ENCODE measurements at regions not wholly inside any gene's neighbourhood (a gene's known extent, or its start where the extent isn't known, plus 50 kb on each side); places are given as distances from the start of the nearest gene placed in this dataset.

GRCh38 chr17:36661047-36661666, 59.8 kb downstream of the MRM1 start:
- DNase-seq: no peak

GRCh38 chr17:36661688-36662087, 60.3 kb downstream of the MRM1 start:
- DNase-seq: no peak

- no peak for DNase-seq
These were observed 64.0 kb downstream of the MRM1 start for GRCh38 chr17:36665417-36665816.

GRCh38 chr17:36667922-36668321, 66.5 kb downstream of the MRM1 start:
- no peak for DNase-seq

GRCh38 chr17:36668824-36669223, 67.4 kb downstream of the MRM1 start:
- DNase-seq: no peak

GRCh38 chr17:36671144-36671543, 69.8 kb downstream of the MRM1 start:
- no peak for DNase-seq

GRCh38 chr17:36672403-36672918, 71.1 kb downstream of the MRM1 start:
- no peak for DNase-seq

- DNase-seq: no peak
These were observed 71.7 kb downstream of the MRM1 start for GRCh38 chr17:36673068-36673467.

- DNase-seq: no peak
These were observed 72.4 kb downstream of the MRM1 start for GRCh38 chr17:36673637-36674277.

- no peak for DNase-seq
These were observed 72.9 kb downstream of the MRM1 start for GRCh38 chr17:36674278-36674650.

GRCh38 chr17:36675250-36675649, 73.9 kb downstream of the MRM1 start:
- peak; percentile 7 to 18 for DNase-seq

GRCh38 chr17:36675786-36676185, 74.4 kb downstream of the MRM1 start:
- no peak for DNase-seq

GRCh38 chr17:36679815-36680467, 78.6 kb downstream of the MRM1 start:
- no peak for DNase-seq

- DNase-seq: no peak
These were observed 79.4 kb downstream of the MRM1 start for GRCh38 chr17:36680701-36681202.

- no peak for DNase-seq
These were observed 81.4 kb downstream of the MRM1 start for GRCh38 chr17:36682773-36683172.

- DNase-seq: no peak
These were observed 82.0 kb downstream of the MRM1 start for GRCh38 chr17:36683387-36683786.

- DNase-seq: no peak
These were observed 82.8 kb downstream of the MRM1 start for GRCh38 chr17:36684134-36684533.

- DNase-seq: no peak
These were observed 84.8 kb downstream of the MRM1 start for GRCh38 chr17:36686123-36686669.

- no peak for DNase-seq
These were observed 86.4 kb downstream of the MRM1 start for GRCh38 chr17:36687736-36688135.

GRCh38 chr17:36689089-36689667, 87.8 kb downstream of the MRM1 start:
- DNase-seq: no peak

GRCh38 chr17:36690190-36690589, 88.8 kb downstream of the MRM1 start:
- DNase-seq: no peak

GRCh38 chr17:36691606-36692005, 90.2 kb downstream of the MRM1 start:
- DNase-seq: no peak

- DNase-seq: no peak
These were observed 93.7 kb downstream of the MRM1 start for GRCh38 chr17:36695082-36695481.

Measured in AML-193 (cell line).